ENCODE measurements at regions not wholly inside any gene's neighbourhood (a gene's known extent, or its start where the extent isn't known, plus 50 kb on each side); places are given as distances from the start of the nearest gene placed in this dataset.

DNA sequence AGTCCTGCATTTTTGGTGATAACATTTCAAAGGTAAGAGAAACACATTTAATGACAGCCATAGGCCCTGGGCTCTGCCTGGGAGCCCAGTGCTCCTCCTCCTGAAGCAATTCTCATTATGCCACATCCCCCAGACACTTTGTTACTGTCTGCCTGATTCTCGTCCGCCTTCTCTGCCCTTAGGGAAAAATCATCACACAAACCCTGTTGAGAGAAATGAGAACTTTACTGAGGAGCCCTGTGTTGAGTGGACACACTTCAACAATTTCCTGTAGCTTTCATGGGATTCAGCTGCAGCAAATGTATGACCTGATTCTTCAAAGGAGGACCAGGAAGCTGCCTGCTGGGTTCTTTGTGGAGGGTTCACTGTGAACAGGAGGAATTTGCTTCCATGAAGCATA lies 566.5 kb upstream of the FRG1 start:
- DNase-seq (ENCODE audit: low spot score), result no peak

GRCh38 chr4:189376901-189377300 lies 563.8 kb upstream of the FRG1 start:
- DNase-seq (ENCODE audit: low spot score), result no peak

GRCh38 chr4:189377569-189377968 lies 563.1 kb upstream of the FRG1 start:
- DNase-seq (ENCODE audit: low spot score), result no peak

DNA sequence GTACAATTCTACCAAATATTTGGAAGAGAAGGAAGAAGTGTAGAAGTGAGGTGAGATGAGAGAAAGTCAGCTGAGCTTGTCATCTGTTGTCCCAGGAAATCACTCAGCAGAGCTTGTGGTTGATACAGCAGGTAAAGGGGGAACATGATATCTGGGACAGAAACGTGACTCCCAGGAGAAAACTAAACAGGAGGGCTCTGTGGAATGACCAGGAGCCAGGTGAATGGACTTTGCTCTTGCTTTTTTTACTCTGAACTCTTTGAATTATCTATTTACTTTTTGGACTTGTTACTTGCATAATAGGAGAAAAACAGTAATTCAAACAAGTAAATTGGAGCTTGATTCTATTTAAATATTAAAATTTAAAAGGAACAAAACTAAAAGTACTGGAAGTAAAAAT lies 555.6 kb upstream of the FRG1 start:
- DNase-seq (ENCODE audit: low spot score), result no peak

DNA sequence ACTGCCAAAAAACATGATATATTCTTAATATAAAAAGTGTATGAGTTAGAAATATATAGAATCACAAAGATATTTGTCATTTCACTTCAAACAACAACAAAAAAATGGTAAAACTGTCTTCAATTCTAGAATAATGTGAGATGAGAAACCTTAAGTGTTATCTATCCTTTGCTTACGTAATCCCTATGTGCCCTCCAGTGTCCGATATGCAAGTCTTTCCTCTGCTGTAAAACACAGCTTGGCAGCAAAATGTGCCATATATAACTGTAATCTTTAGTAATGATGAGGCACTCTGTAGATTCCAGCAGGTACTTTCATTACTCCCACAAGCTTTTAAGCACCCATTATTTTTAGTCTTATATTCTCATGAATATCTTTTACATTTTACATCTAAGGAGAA lies 555.1 kb upstream of the FRG1 start:
- DNase-seq (ENCODE audit: low spot score), result no peak

- no peak for DNase-seq (ENCODE audit: low spot score)
These were observed 544.2 kb upstream of the FRG1 start for GRCh38 chr4:189396435-189396834.

- no peak for DNase-seq (ENCODE audit: low spot score)
These were observed 536.4 kb upstream of the FRG1 start for GRCh38 chr4:189404271-189404670.

DNA sequence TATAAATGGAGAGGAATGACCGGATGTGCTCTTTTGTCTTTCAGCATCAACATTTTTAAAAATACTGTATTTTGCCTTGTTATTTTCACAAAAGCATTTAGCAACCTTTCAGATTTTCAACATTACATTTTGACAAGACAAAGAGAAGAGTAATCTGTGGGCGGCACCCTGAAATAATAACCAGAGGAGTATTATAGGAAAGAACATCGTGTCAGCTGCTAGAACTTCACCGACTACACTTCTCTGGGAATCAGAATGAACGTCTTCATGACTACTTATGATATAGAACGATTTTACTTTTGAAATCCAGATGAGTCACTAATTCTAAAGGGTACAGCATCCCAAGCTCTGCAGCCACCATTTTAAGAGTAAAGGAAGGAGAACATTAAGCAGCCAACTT lies 531.5 kb upstream of the FRG1 start:
- no peak for DNase-seq (ENCODE audit: low spot score)

DNA sequence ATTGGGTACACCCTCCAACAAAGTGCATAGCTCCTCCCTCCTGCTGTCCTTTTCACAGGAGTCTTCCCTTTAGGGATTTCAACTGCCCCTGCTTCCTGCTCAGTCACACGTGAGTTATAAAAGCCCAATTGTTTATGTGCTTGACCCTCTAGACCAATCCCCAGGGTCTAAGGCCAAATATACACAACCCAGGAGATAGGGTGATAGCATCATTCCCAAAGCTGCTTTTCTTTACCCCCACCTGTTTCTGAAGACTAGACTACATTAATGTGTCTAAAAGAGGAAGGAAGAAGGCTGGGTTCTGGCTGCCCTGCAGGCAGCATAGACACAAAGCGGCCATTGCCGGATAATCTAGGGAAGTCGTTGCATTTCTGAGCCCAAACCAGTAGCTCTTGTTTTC lies 526.7 kb upstream of the FRG1 start:
- DNase-seq (ENCODE audit: low spot score), result no peak

DNA sequence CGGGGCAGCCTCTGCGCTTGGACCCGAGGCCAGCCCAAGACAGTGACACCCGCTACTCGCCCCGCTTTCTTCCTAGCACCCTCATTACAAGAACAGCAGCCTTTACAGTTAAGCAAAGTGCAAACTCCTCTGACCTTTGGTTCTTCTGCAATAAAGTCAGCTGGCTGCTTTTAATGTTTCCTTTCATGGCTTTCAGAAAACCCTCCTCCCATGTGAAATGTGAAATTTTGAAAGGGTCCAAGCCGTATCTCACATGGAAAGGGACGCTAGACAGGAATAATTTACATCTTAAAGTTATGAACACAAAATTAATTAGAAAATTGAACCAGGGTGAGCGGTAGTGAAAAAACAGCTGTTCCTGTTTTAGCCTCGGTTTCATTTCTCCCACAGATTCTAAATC lies 520.1 kb upstream of the FRG1 start:
- DNase-seq (ENCODE audit: low spot score), result no peak

GRCh38 chr4:189436207-189436606 lies 504.5 kb upstream of the FRG1 start:
- no peak for DNase-seq (ENCODE audit: low spot score)

DNA sequence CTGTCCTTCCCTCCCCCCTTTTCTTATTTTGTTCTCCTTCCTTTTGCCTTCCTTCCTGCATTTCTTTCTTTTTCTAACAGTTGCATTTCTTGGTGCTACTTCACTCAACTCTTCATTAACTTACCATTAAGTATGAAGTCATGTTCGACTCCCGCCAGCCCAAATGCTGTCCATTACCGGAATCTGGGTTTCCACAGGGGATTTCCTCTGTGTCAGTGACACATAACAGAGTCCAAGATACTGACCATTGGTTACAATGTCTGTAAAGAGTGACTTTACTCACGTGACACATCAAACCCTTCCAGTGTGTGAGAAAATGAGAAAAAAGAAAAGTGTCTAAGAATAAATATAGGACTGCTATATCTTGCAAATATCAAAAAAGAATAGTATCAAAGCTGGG lies 500.0 kb upstream of the FRG1 start:
- no peak for DNase-seq (ENCODE audit: low spot score)

DNA sequence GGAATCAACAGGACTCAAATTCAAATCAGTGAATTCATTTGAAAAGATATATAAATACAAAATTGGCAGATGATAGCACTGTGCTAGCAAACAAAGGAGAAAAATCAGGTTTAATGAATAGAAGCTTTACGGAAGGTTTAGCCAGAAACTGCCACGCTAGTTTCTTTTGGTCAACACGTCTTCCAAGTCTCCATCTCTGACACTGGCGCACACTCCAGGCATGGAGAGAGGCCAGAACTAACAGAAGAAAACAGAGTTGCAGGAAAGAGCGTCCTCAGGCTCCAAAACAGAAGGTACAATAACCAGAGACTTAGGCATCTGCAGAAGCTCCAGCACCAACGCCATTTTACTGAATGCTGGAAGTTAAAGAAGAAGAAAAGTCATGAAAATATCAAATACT lies 497.3 kb upstream of the FRG1 start:
- DNase-seq (ENCODE audit: low spot score), result no peak

DNA sequence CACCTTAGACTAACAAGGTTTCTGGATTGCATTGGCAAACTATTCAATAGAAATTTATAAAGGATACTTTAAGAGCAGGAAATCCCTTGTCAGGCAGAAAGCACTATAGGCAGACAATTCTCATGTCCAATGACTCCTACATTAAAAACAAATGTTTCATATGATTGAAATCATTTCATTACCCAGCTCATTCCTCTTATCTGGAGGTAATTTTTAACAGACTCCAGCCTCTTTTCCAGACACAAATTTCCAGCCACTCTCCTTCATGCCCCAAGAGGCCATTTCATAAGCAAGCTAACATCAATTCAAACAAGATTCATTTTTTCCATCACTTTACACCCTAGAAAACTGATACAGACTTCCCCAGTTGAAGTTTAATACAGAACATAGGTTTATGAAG lies 495.1 kb upstream of the FRG1 start:
- no peak for DNase-seq (ENCODE audit: low spot score)

DNA sequence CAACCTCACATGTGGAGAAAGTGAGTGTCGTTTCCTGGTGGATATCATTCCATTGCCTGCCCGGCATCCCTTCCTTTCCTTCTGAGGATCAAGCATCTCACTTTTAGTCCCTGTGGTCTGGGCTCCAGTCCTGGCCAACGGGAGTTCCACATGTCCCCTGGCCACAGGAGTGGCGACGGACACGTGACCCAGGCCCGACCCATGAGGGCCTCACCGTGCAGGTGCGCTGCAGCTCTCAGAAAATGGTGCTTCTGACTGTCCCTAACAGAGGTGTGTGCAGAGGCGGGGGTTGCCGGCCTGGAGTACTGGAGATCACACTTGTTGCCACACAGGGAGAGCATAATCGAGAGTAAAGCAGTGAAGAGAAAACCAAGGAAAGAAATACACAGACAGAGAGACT lies 476.9 kb upstream of the FRG1 start:
- DNase-seq (ENCODE audit: low spot score), result no peak

GRCh38 chr4:189494407-189494806 lies 446.3 kb upstream of the FRG1 start:
- DNase-seq (ENCODE audit: low spot score), result no peak

GRCh38 chr4:189497516-189497915 lies 443.2 kb upstream of the FRG1 start:
- no peak for DNase-seq (ENCODE audit: low spot score)

DNA sequence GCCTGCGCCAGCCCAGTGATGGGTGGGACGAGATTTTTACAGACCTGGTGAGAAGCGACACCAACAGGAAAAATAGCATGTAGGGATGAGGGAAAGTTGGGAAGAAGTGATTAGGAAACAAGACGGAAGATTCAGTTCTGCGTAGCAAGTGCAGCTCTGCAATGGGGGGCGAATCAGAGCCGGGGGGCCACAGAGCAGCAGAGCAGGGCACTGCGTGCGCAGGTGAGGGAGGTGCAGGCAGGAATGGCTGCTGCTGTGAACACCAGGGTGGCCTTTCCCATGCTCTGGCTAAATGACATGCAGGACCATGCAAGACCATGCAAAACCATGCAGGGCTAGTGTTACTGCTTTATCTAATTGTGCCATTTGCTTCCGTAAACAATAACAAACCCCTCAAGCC lies 442.7 kb upstream of the FRG1 start:
- no peak for DNase-seq (ENCODE audit: low spot score)

DNA sequence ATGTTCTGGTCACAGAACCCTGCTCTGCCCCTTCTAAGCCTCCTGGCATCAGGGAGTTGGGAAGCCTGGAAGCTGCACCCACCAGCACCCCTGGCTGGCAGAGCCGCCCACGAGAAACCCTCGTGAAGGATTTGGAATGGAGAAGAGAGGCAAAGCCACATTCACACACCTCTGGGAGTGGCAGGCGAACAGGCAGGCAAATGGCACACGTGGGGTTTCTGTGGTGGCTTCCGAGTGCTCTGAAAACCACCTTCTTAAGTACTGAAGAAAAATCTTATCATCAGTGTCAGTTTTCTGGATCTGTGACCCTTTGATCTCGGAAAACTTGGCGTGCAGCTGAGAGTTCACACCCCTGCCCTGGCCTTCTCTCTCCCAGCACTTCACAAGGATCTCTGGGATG lies 442.2 kb upstream of the FRG1 start:
- DNase-seq (ENCODE audit: low spot score), result no peak

- no peak for DNase-seq (ENCODE audit: low spot score)
These were observed 441.0 kb upstream of the FRG1 start for GRCh38 chr4:189499696-189500095.

DNA sequence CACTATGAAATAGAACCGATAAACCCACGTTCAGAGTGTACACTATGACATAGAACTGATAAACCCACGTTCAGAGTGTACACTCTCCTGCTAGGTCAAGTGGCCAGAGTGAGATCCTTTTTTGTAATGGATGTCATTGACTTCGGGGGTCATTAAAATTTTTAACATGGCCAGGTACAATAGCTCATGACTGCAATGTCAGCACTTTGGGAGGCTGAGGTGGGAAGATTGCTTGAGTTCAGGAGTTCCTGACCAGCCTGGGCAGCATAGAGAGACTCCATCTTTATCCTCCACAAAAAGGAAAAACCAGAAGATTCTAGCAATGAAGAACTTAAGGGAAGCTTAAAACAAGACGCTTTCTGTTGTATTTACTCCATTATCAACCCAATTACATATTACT lies 439.7 kb upstream of the FRG1 start:
- no peak for DNase-seq (ENCODE audit: low spot score)

GRCh38 chr4:189502841-189503435 lies 437.7 kb upstream of the FRG1 start:
- no peak for DNase-seq (ENCODE audit: low spot score)

DNA sequence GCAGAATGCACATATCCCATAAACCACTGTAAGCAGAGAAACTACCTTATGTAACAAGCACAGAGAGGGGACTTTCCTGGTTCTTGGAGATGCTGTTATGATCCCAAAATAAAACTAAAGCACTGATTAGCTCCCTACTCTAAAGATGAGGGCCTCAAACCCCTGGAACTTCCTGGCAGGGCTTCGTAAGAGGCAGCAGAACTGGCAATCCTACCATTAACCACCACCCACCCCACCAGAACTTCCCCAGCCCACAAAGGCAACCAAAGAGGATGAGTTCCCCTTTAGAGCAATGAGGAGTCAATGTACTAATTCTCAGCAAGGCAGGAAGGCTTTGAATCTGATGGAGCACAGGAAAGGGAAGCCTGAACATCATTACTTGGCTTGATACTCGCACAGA lies 436.5 kb upstream of the FRG1 start:
- DNase-seq (ENCODE audit: low spot score), result no peak

DNA sequence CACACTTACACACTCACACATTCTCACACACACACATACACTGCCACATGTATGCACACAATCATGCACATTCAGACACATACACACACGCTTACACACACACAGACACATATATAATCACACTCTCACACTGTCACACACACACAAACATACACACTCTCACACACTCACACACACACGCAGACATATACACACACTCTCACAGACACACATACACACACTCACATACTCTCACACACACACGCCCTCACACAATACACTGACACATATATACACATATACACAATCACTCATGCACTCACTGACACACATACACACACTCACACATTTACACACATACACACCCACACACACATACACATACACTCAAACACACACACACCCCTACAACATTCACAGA lies 435.3 kb upstream of the FRG1 start:
- no peak for DNase-seq (ENCODE audit: low spot score)

GRCh38 chr4:189506080-189506479 lies 434.6 kb upstream of the FRG1 start:
- DNase-seq (ENCODE audit: low spot score), result no peak

All from AG20443 (cell line).